ENCODE measurements at regions not wholly inside any gene's neighbourhood (a gene's known extent, or its start where the extent isn't known, plus 50 kb on each side); places are given as distances from the start of the nearest gene placed in this dataset.
"Not testable (repeated sequence)": the region's sequence is repeated elsewhere in the genome, so short reads cannot be mapped to it uniquely, and the experiment has no call there.

DNA sequence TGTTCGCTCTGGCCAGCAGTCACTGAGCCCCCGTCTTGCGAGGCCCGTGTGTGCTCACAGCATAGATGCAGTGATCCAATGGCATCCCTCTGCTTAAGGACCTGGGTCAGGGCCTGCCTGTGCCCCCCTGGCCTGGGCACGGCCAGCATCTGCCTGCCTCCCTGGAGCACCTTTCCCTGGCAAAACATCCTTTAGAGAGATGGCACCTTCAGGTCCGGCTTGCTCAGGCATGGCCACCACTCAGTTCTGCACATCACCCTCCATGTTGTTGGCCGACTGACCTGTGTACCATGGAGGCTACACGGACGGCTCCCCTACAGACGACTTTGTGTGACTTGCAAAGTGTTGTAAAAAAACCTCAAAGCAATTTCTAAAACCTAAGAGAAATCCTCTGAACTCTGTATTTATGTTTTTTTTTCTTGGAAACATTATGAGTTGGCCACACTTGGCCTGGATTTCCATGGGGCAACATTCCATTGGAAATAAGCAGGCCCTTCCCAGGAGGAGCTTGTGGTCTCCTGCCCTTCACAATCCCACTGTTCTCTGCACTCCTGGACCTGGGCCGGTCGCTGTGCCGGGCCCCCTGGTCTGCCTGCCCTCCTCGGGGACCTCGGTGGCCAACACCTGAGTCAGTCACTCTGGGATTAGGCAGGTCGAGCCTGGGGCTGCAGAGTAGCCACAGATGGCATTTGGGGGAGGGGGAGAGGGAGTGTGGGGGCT lies 592.4 kb downstream of the TBC1D22A start:
- no peaks in the 10 kb centered on the region for H3K9me2 ChIP-seq (replicated peaks; ENCODE audit: insufficient read depth, low read length)
- no peak overlapping the region for H3K27ac ChIP-seq (ENCODE audit: low read length)
- H2AFZ ChIP-seq (ENCODE audit: low read length), result no peak overlapping the region
- H3F3A ChIP-seq (ENCODE audit: insufficient read depth, low read length), result no peaks in the 10 kb centered on the region
- no peak overlapping the region for H3K9ac ChIP-seq (ENCODE audit: low read length)
- no peaks in the 10 kb centered on the region for H3K36me3 ChIP-seq (replicated peaks; ENCODE audit: insufficient read depth, low read length)
- no peaks in the 10 kb centered on the region for H3K27me3 ChIP-seq (replicated peaks; ENCODE audit: insufficient read depth, low read length)
- H3K79me2 ChIP-seq (ENCODE audit: low read length), result no peaks in the 10 kb centered on the region
- H4K20me1 ChIP-seq (ENCODE audit: insufficient read depth, low read length), result no peaks in the 10 kb centered on the region
- no peaks in the 10 kb centered on the region for H3K9me3 ChIP-seq (replicated peaks; ENCODE audit: insufficient read depth, low read length)
- no peaks in the 10 kb centered on the region for H3K4me1 ChIP-seq (ENCODE audit: low read length)
- no peak overlapping the region for H3K4me2 ChIP-seq (ENCODE audit: low read depth, low read length)
- TF ChIP-seq EZH2 (optimal IDR thresholded peaks at IDR 0.05; ENCODE audit: low read depth, low read length) (no peak), EZH2phosphoT487 (IDR thresholded peaks at IDR 0.05; ENCODE audit: low read length) (no peak)
- TF ChIP-seq, protein P1, sequence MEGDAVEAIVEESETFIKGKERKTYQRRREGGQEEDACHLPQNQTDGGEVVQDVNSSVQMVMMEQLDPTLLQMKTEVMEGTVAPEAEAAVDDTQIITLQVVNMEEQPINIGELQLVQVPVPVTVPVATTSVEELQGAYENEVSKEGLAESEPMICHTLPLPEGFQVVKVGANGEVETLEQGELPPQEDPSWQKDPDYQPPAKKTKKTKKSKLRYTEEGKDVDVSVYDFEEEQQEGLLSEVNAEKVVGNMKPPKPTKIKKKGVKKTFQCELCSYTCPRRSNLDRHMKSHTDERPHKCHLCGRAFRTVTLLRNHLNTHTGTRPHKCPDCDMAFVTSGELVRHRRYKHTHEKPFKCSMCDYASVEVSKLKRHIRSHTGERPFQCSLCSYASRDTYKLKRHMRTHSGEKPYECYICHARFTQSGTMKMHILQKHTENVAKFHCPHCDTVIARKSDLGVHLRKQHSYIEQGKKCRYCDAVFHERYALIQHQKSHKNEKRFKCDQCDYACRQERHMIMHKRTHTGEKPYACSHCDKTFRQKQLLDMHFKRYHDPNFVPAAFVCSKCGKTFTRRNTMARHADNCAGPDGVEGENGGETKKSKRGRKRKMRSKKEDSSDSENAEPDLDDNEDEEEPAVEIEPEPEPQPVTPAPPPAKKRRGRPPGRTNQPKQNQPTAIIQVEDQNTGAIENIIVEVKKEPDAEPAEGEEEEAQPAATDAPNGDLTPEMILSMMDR (IDR thresholded peaks at IDR 0.05; ENCODE audit: low read length), result no peak
- DNase-seq, result no peak
- H3K4me3 ChIP-seq (ENCODE audit: low read length), result no peak overlapping the region

DNA sequence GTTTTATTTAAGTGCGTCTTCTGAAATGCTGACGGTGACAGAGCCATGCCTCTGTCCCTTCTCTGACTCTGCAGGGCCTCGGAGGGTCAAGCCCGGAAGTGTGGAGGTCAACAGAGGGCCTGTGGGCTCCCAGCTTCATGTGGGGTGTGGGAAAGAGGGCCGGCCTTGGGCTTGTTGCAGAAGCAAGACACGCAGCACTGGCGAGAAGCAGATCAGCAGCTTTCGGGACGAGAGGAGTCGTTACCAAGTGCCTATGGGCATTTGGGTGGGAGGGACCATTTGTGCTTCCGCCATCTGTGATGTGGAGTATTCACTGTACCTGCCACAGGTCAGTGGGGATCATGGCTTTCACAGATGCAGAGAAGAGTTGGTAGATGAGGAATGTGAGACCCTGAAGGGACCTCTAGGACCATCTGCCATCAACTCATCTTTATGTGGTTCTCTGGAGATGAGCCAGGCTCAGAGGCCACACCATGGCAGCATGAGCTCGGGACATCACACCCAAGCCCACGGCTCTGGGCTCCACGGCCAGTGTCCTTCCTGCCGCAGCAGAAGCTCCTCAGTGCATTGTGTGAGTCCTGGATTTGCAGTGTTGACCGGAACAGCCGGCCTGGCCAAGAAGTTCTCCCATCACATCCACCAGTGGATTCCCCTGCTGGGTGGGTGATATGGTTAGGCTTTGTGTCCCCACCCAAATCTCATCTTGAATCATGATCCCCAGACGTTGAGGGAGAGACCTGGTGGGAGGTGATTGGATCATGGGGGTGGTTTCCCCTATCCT lies 590.7 kb downstream of the TBC1D22A start:
- no peak overlapping the region for H3K27ac ChIP-seq (ENCODE audit: low read length)
- no peaks in the 10 kb centered on the region for H3F3A ChIP-seq (ENCODE audit: insufficient read depth, low read length)
- H3K4me3 ChIP-seq (ENCODE audit: low read length), result no peak overlapping the region
- no peaks in the 10 kb centered on the region for H3K4me1 ChIP-seq (ENCODE audit: low read length)
- H3K4me2 ChIP-seq (ENCODE audit: low read depth, low read length), result no peak overlapping the region
- no peaks in the 10 kb centered on the region for H3K79me2 ChIP-seq (ENCODE audit: low read length)
- DNase-seq, result no peak
- no peaks in the 10 kb centered on the region for H4K20me1 ChIP-seq (ENCODE audit: insufficient read depth, low read length)
- no peaks in the 10 kb centered on the region for H3K9me2 ChIP-seq (replicated peaks; ENCODE audit: insufficient read depth, low read length)
- no peaks in the 10 kb centered on the region for H3K27me3 ChIP-seq (replicated peaks; ENCODE audit: insufficient read depth, low read length)
- TF ChIP-seq, protein P1 (IDR thresholded peaks at IDR 0.05; ENCODE audit: low read length), result no peak
- no peak for TF ChIP-seq EZH2 (optimal IDR thresholded peaks at IDR 0.05; ENCODE audit: low read depth, low read length)
- TF ChIP-seq EZH2phosphoT487 (IDR thresholded peaks at IDR 0.05; ENCODE audit: low read length), result no peak
- H3K9me3 ChIP-seq (replicated peaks; ENCODE audit: insufficient read depth, low read length), result no peaks in the 10 kb centered on the region
- no peak overlapping the region for H2AFZ ChIP-seq (ENCODE audit: low read length)
- H3K9ac ChIP-seq (ENCODE audit: low read length), result no peak overlapping the region
- no peaks in the 10 kb centered on the region for H3K36me3 ChIP-seq (replicated peaks; ENCODE audit: insufficient read depth, low read length)

DNA sequence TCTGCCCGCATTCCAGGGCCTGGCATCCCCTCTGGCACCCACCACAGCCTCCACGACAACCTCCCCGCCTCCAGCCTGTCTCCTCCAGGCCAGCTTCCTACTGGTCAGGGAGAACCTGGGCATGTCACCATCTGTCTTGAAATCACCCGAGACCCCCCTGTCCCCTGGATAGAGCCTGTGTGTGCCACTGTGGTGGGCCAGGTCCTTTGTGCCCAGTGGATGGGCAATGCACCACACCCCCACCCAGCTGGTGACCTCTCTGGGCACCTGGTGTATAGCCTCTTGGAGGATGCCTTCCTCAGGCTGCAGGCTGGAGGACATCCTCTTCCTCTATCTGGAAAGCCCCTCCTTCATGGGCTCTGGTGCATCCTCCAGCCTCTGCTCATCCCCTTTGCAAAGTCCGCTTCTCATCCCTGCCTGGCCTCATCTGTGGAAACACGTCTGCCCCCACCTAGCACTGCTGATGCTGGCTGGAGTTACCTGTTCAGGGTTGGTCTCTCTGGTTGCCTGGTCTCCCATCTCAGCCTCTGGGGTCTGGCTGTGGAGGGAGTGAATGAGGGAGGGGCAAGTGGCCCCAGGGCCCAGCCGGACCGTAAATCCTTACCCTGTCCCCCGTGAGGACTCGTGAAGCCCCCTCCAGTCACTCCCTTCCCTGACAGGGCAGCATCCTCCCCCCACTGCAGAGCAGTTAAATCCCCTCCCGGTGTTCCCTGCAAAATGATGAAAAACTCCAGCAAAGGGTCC lies 589.6 kb downstream of the TBC1D22A start:
- H4K20me1 ChIP-seq (ENCODE audit: insufficient read depth, low read length), result no peaks in the 10 kb centered on the region
- no peak overlapping the region for H3K4me3 ChIP-seq (ENCODE audit: low read length)
- H3K27ac ChIP-seq (ENCODE audit: low read length), result no peak overlapping the region
- no peaks in the 10 kb centered on the region for H3K4me1 ChIP-seq (ENCODE audit: low read length)
- TF ChIP-seq, protein P1 (IDR thresholded peaks at IDR 0.05; ENCODE audit: low read length), result no peak
- no peak for TF ChIP-seq EZH2 (optimal IDR thresholded peaks at IDR 0.05; ENCODE audit: low read depth, low read length)
- TF ChIP-seq EZH2phosphoT487 (IDR thresholded peaks at IDR 0.05; ENCODE audit: low read length), result no peak
- no peaks in the 10 kb centered on the region for H3K27me3 ChIP-seq (replicated peaks; ENCODE audit: insufficient read depth, low read length)
- H3K4me2 ChIP-seq (ENCODE audit: low read depth, low read length), result no peak overlapping the region
- no peaks in the 10 kb centered on the region for H3K36me3 ChIP-seq (replicated peaks; ENCODE audit: insufficient read depth, low read length)
- no peak for DNase-seq
- H3F3A ChIP-seq (ENCODE audit: insufficient read depth, low read length), result no peaks in the 10 kb centered on the region
- no peaks in the 10 kb centered on the region for H3K9me3 ChIP-seq (replicated peaks; ENCODE audit: insufficient read depth, low read length)
- no peak overlapping the region for H2AFZ ChIP-seq (ENCODE audit: low read length)
- no peaks in the 10 kb centered on the region for H3K9me2 ChIP-seq (replicated peaks; ENCODE audit: insufficient read depth, low read length)
- H3K79me2 ChIP-seq (ENCODE audit: low read length), result no peaks in the 10 kb centered on the region
- H3K9ac ChIP-seq (ENCODE audit: low read length), result no peak overlapping the region

DNA sequence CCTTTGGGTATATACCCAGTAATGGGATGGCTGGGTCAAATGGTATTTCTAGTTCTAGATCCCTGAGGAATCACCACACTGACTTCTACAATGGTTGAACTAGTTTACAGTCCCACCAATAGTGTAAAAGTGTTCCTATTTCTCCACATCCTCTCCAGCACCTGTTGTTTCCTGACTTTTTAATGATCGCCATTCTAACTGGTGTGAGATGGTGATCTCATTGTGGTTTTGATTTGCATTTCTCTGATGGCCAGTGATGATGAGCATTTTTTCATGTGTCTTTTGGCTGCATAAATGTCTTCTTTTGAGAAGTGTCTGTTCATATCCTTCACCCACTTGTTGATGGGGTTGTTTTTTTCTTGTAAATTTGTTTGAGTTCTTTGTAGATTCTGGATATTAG lies 583.8 kb downstream of the TBC1D22A start:
- DNase-seq; H3K4me3 ChIP-seq (ENCODE audit: low read length); H3K9me3 ChIP-seq (replicated peaks; ENCODE audit: insufficient read depth, low read length): not testable (repeated sequence)

More for the DNA sequence above, 583.8 kb downstream of the TBC1D22A start:
- H4K20me1 ChIP-seq (ENCODE audit: insufficient read depth, low read length); H3F3A ChIP-seq (ENCODE audit: insufficient read depth, low read length); H2AFZ ChIP-seq (ENCODE audit: low read length); H3K27ac ChIP-seq (ENCODE audit: low read length); H3K4me1 ChIP-seq (ENCODE audit: low read length); H3K36me3 ChIP-seq (replicated peaks; ENCODE audit: insufficient read depth, low read length); H3K79me2 ChIP-seq (ENCODE audit: low read length); H3K27me3 ChIP-seq (replicated peaks; ENCODE audit: insufficient read depth, low read length); H3K9ac ChIP-seq (ENCODE audit: low read length); H3K9me2 ChIP-seq (replicated peaks; ENCODE audit: insufficient read depth, low read length); H3K4me2 ChIP-seq (ENCODE audit: low read depth, low read length): not testable (repeated sequence)

All from MM.1S (cell line).